ENCODE measurements at regions not wholly inside any gene's neighbourhood (a gene's known extent, or its start where the extent isn't known, plus 50 kb on each side); places are given as distances from the start of the nearest gene placed in this dataset.

DNA sequence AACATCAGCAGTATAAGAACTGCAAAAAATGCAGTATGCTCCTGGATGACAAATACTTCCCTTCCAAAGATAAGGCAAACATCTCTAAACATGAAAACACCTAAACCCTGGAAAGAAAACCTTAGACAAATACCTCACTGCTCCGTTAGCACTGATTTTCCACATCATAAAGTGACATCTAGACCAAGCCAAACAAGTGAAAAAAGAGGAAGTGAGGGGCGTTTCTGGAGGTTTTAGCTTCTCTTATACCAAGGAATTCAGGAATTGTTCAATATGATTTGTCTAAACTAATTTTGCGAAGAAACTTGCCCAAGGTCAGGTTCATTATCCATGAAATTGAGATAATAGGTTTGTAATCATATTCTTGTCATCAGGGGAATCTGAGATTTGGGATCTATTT is 279.7 kb downstream of the ADRA2A start:
- Mint-ChIP-seq H3K36me3 (no peaks in the 10 kb centered on the region), H3K27me3 (peaks cover 14% of the 10 kb centered on the region)

DNA sequence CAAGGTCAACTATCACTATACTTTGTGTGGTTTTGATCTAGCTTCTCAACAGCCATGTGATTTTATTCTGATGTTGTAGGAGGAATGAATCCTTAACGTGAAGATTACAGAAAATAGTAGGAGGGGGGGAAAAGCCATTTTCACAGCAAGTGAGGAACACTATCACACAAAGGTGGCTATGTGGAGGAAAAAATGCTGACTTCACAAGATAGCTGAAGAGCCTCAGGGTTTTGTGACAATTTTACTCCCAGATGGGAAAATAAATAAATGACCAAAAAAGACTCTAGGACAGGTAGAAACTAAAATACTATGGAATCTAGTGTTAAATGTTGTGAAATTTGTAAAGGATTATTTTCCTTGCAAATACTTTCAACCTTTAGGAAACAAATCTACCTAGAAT is 281.0 kb downstream of the ADRA2A start:
- DNase-seq (no peak), ATAC-seq (ENCODE audit: low read depth in 2 of 2) (no peak)
- H3K9me3 Mint-ChIP-seq, result no peaks in the 10 kb centered on the region
- H3K27ac ChIP-seq (ENCODE audit: insufficient read depth, low read length, poor library complexity, severe bottlenecking), result no peak overlapping the region
- no peaks in the 10 kb centered on the region for H3K36me3 ChIP-seq (ENCODE audit: control insufficient read depth, insufficient read depth, low read length)
- H3K4me3 ChIP-seq (ENCODE audit: low read depth, low read length), result no peak overlapping the region
- no peak overlapping the region for H3K27ac Mint-ChIP-seq
- peaks cover 14% of the 10 kb centered on the region for H3K27me3 Mint-ChIP-seq
- H3K4me3 Mint-ChIP-seq, result no peak overlapping the region
- H3K27me3 ChIP-seq (ENCODE audit: control insufficient read depth, insufficient read depth, low read length), result peaks cover 4% of the 10 kb centered on the region
- H3K9me3 ChIP-seq (ENCODE audit: control insufficient read depth in 2 of 2, low read length in 2 of 2), result no peaks in the 10 kb centered on the region
- H3K4me1 ChIP-seq (ENCODE audit: control insufficient read depth, insufficient read depth, low read length, poor library complexity, severe bottlenecking), result no peaks in the 10 kb centered on the region
- H3K4me1 Mint-ChIP-seq, result no peaks in the 10 kb centered on the region
- no peaks in the 10 kb centered on the region for H3K36me3 Mint-ChIP-seq

More for the DNA sequence above, 279.7 kb downstream of the ADRA2A start:
- Histone ChIP-seq H3K9me3 (ENCODE audit: control insufficient read depth in 2 of 2, low read length in 2 of 2) (no peaks in the 10 kb centered on the region), H3K4me1 (ENCODE audit: control insufficient read depth, insufficient read depth, low read length, poor library complexity, severe bottlenecking) (no peaks in the 10 kb centered on the region), H3K36me3 (ENCODE audit: control insufficient read depth, insufficient read depth, low read length) (no peaks in the 10 kb centered on the region), H3K27ac (ENCODE audit: insufficient read depth, low read length, poor library complexity, severe bottlenecking) (no peak overlapping the region), H3K4me3 (ENCODE audit: low read depth, low read length) (no peak overlapping the region), H3K27me3 (ENCODE audit: control insufficient read depth, insufficient read depth, low read length) (peaks cover 4% of the 10 kb centered on the region)
- no peak overlapping the region for H3K27ac Mint-ChIP-seq
- ATAC-seq (ENCODE audit: low read depth in 2 of 2) (no peak), DNase-seq (no peak)
- no peaks in the 10 kb centered on the region for H3K4me1 Mint-ChIP-seq
- peaks cover 0 to 3% (median 0%) of the 10 kb centered on the region in 7 donors for H3K9me3 Mint-ChIP-seq
- H3K4me3 Mint-ChIP-seq, result no peak overlapping the region

DNA sequence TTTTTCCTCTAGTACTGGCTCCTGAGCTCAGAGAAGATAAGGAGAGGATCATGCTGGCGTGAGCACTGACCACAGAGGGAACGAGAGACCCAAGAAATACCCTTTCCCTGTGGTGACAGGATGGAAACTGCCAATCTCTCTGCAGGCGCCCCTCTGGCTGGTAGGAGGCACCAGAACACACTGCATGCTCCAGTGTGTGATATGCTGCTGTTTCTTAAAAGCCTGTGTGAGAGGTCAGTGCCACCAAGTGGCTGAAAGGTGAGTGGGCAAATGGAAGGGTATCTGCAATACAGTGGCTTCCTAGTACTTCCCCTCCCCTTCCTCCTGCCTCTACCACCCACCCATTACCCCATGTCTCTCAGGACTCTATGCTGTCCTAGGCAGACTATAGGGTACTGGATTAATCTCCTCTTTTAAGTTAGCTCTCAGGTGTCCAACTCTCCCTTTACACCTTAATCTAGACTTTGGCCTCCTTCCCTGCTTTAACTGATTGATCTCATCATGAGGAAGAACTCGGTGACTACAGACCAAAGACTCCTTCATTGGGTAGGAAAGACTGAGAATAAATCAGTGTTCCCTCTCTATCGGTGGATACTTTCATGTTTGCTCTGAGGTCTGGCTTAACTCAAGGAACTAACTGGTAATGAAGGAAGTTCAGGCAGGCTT is 283.6 kb downstream of the ADRA2A start:
- Histone ChIP-seq H3K4me3 (ENCODE audit: low read depth, low read length) (no peak overlapping the region), H3K4me1 (ENCODE audit: control insufficient read depth, insufficient read depth, low read length, poor library complexity, severe bottlenecking) (no peaks in the 10 kb centered on the region), H3K27ac (ENCODE audit: insufficient read depth, low read length, poor library complexity, severe bottlenecking) (no peak overlapping the region), H3K27me3 (ENCODE audit: control insufficient read depth, insufficient read depth, low read length) (peaks cover 2% of the 10 kb centered on the region), H3K36me3 (ENCODE audit: control insufficient read depth, insufficient read depth, low read length) (no peaks in the 10 kb centered on the region), H3K9me3 (ENCODE audit: control insufficient read depth in 2 of 2, low read length in 2 of 2) (no peaks in the 10 kb centered on the region)
- H3K27me3 Mint-ChIP-seq, result peaks cover 11% of the 10 kb centered on the region
- H3K9me3 Mint-ChIP-seq, result peaks cover 0 to 1% (median 0%) of the 10 kb centered on the region in 7 donors
- ATAC-seq (ENCODE audit: low read depth in 2 of 2) (peak; percentile 25 to 47), DNase-seq (peak in 1 of 3 donors; percentile 7)
- H3K4me1 Mint-ChIP-seq, result no peaks in the 10 kb centered on the region
- H3K27ac Mint-ChIP-seq, result no peak overlapping the region
- no peak overlapping the region for H3K4me3 Mint-ChIP-seq
- H3K36me3 Mint-ChIP-seq, result no peaks in the 10 kb centered on the region

DNA sequence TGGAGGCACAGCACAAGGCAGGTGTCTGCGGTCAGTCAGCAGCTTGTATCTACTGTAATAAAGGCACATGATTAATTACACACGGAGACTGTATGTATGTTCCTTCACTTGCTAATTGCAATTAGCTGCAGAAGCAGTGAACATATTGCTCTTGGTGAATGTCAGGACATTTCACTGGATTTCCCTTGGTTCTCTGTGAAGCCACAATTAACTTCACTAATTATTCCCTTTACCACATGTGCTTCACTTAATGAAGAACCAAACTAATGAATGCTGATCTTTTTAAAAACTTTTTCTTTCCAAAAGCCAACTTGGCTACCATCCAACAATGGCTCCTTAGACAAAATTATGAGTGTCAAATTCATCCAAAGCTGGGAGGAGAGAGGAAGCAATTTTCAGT is 290.7 kb downstream of the ADRA2A start:
- Histone ChIP-seq H3K27ac (ENCODE audit: insufficient read depth, low read length, poor library complexity, severe bottlenecking) (no peak overlapping the region), H3K27me3 (ENCODE audit: control insufficient read depth, insufficient read depth, low read length) (no peaks in the 10 kb centered on the region), H3K36me3 (ENCODE audit: control insufficient read depth, insufficient read depth, low read length) (no peaks in the 10 kb centered on the region), H3K9me3 (ENCODE audit: control insufficient read depth in 2 of 2, low read length in 2 of 2) (no peaks in the 10 kb centered on the region), H3K4me1 (ENCODE audit: control insufficient read depth, insufficient read depth, low read length, poor library complexity, severe bottlenecking) (no peaks in the 10 kb centered on the region), H3K4me3 (ENCODE audit: low read depth, low read length) (no peak overlapping the region)
- H3K9me3 Mint-ChIP-seq, result peaks cover 0 to 3% (median 0%) of the 10 kb centered on the region in 7 donors
- no peaks in the 10 kb centered on the region for H3K36me3 Mint-ChIP-seq
- H3K27me3 Mint-ChIP-seq, result peaks cover 5% of the 10 kb centered on the region
- no peak for DNase-seq
- ATAC-seq (ENCODE audit: low read depth in 2 of 2), result no peak
- no peaks in the 10 kb centered on the region for H3K4me1 Mint-ChIP-seq
- H3K27ac Mint-ChIP-seq, result no peak overlapping the region
- H3K4me3 Mint-ChIP-seq, result no peak overlapping the region

DNA sequence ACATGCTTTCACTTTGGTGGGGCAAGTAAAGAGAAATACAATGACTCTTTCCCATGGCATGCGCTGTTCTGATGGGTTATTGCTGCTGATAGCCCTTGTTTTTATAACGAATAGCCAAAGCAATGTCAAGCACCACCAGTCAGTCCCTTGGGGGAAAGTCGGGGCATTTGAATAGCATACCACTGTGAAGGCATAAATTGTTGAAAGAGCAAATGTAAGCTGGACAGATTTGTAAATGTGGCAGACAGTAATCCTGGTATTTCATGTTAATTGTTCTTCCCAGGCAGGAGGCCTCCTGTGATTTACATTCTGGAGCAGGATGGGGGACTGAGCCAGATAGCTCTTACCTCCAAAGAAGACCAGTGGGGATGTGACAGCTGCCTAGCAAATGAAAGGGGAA is 293.3 kb downstream of the ADRA2A start:
- Histone ChIP-seq H3K9me3 (ENCODE audit: control insufficient read depth in 2 of 2, low read length in 2 of 2) (no peaks in the 10 kb centered on the region), H3K27ac (ENCODE audit: insufficient read depth, low read length, poor library complexity, severe bottlenecking) (no peak overlapping the region), H3K4me3 (ENCODE audit: low read depth, low read length) (no peak overlapping the region), H3K4me1 (ENCODE audit: control insufficient read depth, insufficient read depth, low read length, poor library complexity, severe bottlenecking) (no peaks in the 10 kb centered on the region), H3K36me3 (ENCODE audit: control insufficient read depth, insufficient read depth, low read length) (no peaks in the 10 kb centered on the region), H3K27me3 (ENCODE audit: control insufficient read depth, insufficient read depth, low read length) (no peaks in the 10 kb centered on the region)
- H3K4me1 Mint-ChIP-seq, result no peaks in the 10 kb centered on the region
- no peak overlapping the region for H3K4me3 Mint-ChIP-seq
- no peaks in the 10 kb centered on the region for H3K36me3 Mint-ChIP-seq
- ATAC-seq (ENCODE audit: low read depth in 2 of 2) (no peak), DNase-seq (no peak)
- no peak overlapping the region for H3K27ac Mint-ChIP-seq
- H3K9me3 Mint-ChIP-seq, result peaks cover 0 to 3% (median 0%) of the 10 kb centered on the region in 7 donors
- no peaks in the 10 kb centered on the region for H3K27me3 Mint-ChIP-seq

DNA sequence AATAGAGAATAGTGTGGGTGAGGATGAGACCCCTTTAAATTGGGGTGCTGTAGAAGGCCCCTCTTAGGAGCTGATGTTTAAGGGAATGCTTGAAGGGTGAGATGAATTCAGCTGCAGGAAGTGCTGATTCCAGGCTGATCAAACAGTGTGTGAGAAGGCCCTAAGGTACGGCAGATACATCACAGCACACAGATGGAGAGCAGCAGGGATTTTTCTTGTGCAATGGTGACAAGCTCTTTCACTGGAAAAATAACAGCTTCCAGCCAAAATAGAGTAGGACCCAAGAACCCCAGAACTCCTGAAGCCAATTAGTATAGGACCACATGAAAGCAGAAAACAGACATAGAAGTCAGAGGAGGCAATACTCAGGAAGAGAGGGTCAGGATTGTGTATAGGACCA is 296.9 kb downstream of the ADRA2A start:
- H3K4me1 ChIP-seq (ENCODE audit: control insufficient read depth, insufficient read depth, low read length, poor library complexity, severe bottlenecking), result no peaks in the 10 kb centered on the region
- H3K9me3 ChIP-seq (ENCODE audit: control insufficient read depth in 2 of 2, low read length in 2 of 2), result no peaks in the 10 kb centered on the region
- H3K27me3 ChIP-seq (ENCODE audit: control insufficient read depth, insufficient read depth, low read length), result no peaks in the 10 kb centered on the region
- DNase-seq, result no peak
- Mint-ChIP-seq H3K4me1 (no peaks in the 10 kb centered on the region), H3K4me3 (no peak overlapping the region), H3K27ac (no peak overlapping the region), H3K27me3 (no peaks in the 10 kb centered on the region), H3K9me3 (peaks cover 0 to 2% (median 0%) of the 10 kb centered on the region in 7 donors), H3K36me3 (no peaks in the 10 kb centered on the region)
- ATAC-seq (ENCODE audit: low read depth in 2 of 2), result no peak
- H3K36me3 ChIP-seq (ENCODE audit: control insufficient read depth, insufficient read depth, low read length), result no peaks in the 10 kb centered on the region
- no peak overlapping the region for H3K4me3 ChIP-seq (ENCODE audit: low read depth, low read length)
- H3K27ac ChIP-seq (ENCODE audit: insufficient read depth, low read length, poor library complexity, severe bottlenecking), result no peak overlapping the region

DNA sequence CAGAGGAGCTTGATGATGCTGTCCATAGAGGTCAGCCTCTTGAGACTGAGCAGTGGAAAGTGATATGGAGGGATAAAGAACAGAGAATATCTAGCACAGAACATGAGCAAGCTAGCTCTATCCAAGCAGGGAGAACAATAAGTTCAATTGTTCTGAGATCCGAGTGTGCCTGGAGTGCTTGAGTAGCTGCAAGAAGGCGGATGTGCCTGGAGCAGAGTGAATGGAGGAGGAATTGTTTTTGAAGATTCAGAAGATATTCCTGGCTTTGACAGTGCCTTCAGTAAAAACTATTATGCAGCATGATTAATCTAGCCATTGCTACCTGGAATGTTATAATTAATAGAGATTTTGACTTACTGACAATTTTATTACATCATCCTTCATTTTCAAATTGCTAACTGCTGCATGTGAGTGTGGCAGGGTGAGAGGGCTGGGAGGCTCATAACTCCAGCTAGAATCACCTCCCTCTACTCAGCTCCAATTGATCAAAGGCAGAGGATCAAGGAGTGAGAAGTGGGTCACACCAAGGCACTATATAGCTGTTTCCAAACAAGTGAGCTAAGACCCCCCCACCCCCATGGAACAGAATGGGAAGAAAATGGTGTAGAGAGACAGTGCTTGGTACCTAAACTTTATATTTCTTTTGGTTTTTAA is 302.8 kb downstream of the ADRA2A start:
- H3K27me3 ChIP-seq (ENCODE audit: control insufficient read depth, insufficient read depth, low read length), result no peaks in the 10 kb centered on the region
- ATAC-seq (ENCODE audit: low read depth in 2 of 2) (no peak), DNase-seq (no peak)
- H3K4me3 Mint-ChIP-seq, result no peak overlapping the region
- no peaks in the 10 kb centered on the region for H3K4me1 ChIP-seq (ENCODE audit: control insufficient read depth, insufficient read depth, low read length, poor library complexity, severe bottlenecking)
- H3K36me3 ChIP-seq (ENCODE audit: control insufficient read depth, insufficient read depth, low read length), result no peaks in the 10 kb centered on the region
- H3K4me3 ChIP-seq (ENCODE audit: low read depth, low read length), result no peak overlapping the region
- H3K27ac ChIP-seq (ENCODE audit: insufficient read depth, low read length, poor library complexity, severe bottlenecking), result no peak overlapping the region
- no peak overlapping the region for H3K27ac Mint-ChIP-seq
- no peaks in the 10 kb centered on the region for H3K9me3 ChIP-seq (ENCODE audit: control insufficient read depth in 2 of 2, low read length in 2 of 2)
- H3K36me3 Mint-ChIP-seq, result no peaks in the 10 kb centered on the region
- H3K9me3 Mint-ChIP-seq, result peaks cover 0 to 4% (median 0%) of the 10 kb centered on the region in 7 donors
- H3K27me3 Mint-ChIP-seq, result no peaks in the 10 kb centered on the region
- no peaks in the 10 kb centered on the region for H3K4me1 Mint-ChIP-seq

DNA sequence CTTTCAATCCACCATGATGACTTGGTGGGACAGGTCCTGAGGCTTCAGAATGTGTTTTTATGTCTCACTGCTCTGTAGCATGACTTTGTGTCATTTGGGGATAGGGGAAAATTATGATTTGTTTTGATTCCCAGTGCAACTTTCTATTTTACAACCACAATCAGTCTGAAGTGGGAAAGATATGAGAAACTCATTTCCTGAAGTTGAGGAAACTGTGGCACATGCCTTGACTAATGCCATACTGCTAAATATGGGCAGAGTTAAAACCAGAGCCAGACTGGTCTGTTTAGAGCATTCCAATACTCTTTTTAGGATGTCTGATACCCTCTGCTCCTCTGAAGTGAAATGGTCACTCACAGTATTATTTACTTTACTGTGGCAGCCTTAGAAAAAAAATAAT is 307.7 kb downstream of the ADRA2A start:
- Mint-ChIP-seq H3K36me3 (no peaks in the 10 kb centered on the region), H3K9me3 (peaks cover 0 to 2% (median 0%) of the 10 kb centered on the region in 7 donors), H3K27me3 (peaks cover 4% of the 10 kb centered on the region), H3K27ac (no peak overlapping the region), H3K4me1 (no peaks in the 10 kb centered on the region), H3K4me3 (no peak overlapping the region)
- no peaks in the 10 kb centered on the region for H3K27me3 ChIP-seq (ENCODE audit: control insufficient read depth, insufficient read depth, low read length)
- ATAC-seq (ENCODE audit: low read depth in 2 of 2) (no peak), DNase-seq (no peak)
- H3K4me3 ChIP-seq (ENCODE audit: low read depth, low read length), result no peak overlapping the region
- H3K4me1 ChIP-seq (ENCODE audit: control insufficient read depth, insufficient read depth, low read length, poor library complexity, severe bottlenecking), result no peaks in the 10 kb centered on the region
- no peaks in the 10 kb centered on the region for H3K36me3 ChIP-seq (ENCODE audit: control insufficient read depth, insufficient read depth, low read length)
- no peak overlapping the region for H3K27ac ChIP-seq (ENCODE audit: insufficient read depth, low read length, poor library complexity, severe bottlenecking)
- H3K9me3 ChIP-seq (ENCODE audit: control insufficient read depth in 2 of 2, low read length in 2 of 2), result no peaks in the 10 kb centered on the region
